G401.6 (cell line): ENCODE measurements at regions not wholly inside any gene's neighbourhood (a gene's known extent, or its start where the extent isn't known, plus 50 kb on each side); places are given as distances from the start of the nearest gene placed in this dataset.

Experiments used
- FAIRE-seq: peaks from 2 replicates; lab custom pipeline; 2012; peaks lifted over from hg19 to GRCh38; lab: Jason Lieb, UNC

DNA sequence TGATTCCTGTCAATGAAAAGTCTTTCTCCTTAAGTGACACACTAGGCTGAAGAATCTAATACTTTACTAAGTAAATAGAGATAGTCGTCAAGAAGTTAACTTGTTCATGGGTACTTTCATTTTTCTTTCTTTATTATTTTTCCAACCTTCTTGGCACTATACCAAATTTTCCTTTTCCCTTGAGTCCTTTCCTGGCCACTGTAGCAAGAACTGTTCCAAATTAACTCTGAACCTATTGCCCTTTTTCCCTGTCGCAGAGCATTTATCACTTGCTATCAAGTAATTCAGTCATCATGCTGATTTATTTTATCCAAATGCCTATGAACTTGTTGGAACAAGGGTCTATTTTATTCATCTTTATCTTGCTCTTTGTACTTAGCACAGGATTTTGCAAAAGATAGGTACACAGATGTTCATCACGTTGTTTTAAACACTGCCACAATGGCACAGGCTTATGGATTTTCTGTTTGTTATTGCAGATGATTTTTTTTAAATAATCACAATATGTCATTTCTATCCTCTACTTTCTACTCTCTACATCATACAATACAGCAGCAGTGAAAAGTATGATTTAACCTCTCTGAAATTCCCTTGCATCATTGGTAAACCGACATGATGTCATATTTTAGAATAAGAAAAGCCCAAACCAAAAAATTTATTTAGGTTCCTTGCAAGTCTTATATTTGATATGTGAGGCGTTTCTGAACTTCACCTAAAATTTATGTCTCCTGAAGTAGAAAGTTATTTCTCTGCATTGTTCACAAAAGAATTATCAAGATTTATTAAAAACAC lies 2352.3 kb downstream of the PCDH7 start:
- no peak for FAIRE-seq

GRCh38 chr4:33073811-33074210 lies 2353.6 kb downstream of the PCDH7 start:
- FAIRE-seq = no peak

DNA sequence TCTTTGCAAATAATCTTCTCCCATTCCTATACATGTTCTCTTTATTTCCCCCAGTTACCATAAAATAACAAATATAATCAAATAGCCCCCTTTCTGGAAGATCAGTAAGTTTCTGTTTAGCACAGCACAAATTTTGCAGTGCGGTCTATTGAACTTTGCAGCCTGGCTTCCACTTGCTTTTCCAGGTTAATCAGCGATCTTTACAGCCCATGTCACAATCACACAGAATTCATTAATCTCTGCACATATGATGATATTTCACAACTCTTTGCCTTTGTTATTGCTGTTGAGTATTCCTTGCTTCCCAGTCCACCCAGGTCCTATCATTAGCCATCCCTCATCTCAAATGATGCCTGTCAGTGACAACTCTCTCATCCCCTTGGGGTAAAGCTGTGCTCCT lies 2358.0 kb downstream of the PCDH7 start:
- FAIRE-seq = no peak

DNA sequence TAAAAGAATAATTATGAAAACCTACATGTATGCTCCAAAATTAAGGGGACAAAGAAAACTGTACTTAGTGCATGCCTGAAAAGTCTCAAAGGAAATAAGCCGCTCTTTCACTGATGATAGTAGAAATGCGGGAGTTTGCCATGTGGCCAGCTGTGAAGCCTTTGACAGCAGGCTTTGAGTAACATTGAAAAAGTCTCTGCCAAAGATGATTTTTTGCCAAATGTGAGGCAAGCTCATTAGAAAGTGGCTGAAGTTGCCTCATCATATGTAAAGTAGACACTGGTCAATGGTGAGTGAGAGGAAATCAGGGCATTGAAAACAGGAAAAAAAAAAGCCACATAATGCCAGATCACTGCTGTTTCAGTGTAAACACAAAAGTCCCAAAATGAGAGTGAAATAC lies 2360.1 kb downstream of the PCDH7 start:
- no peak for FAIRE-seq

- FAIRE-seq = no peak
Observed at GRCh38 chr4:33085709-33086108, 2365.5 kb downstream of the PCDH7 start.

DNA sequence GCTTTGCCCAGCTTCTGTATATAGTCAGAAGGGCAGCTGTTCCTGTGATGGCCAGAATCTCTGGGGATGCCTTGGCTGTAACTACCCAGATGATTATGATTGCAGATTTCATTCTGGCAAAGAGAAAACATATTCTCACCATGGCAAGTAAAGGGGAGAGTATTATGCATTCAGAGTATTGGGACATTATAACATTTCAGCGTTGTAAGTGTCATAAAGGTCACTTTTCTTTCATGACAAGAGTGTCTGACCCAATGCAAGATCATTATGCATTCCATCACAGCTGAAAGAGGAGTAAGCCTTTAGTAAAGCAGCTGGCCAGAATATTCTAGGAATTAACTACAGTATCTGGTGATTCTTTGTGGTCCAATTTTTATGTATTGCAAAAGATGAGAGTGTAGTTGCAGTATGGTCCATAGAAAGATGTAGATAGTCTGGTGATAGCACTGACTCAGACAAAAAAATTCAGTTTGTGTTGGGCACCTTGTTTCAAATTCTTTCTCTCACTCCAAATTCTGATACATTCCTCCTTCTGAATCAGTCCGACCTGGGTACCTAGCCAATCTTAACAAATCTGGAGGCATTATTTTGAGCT lies 2366.3 kb downstream of the PCDH7 start:
- FAIRE-seq = no peak

GRCh38 chr4:33088713-33089112 lies 2368.5 kb downstream of the PCDH7 start:
- FAIRE-seq = no peak

GRCh38 chr4:33090910-33091309 lies 2370.7 kb downstream of the PCDH7 start:
- no peak for FAIRE-seq

- FAIRE-seq = no peak
Observed at GRCh38 chr4:33091961-33092360, 2371.8 kb downstream of the PCDH7 start.

DNA sequence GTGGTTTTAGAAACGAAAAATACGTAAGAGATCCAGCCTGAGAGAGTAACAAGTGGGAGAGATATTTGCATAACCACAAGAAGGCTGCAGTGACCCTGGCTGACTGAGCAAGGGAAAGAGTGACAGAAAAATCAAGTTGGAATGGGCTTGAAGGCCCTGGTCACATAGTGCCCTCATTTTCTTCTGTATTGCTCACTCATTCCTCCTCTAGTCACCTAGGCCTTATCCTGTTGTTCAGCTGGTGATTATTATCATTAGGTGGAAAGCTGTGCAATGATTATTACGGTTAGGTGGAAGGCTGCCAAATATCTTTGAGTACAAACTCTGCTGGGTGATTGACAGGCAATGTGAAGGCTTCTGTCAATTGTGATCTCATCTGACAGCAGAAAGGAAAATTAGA lies 2384.1 kb downstream of the PCDH7 start:
- FAIRE-seq = no peak

- no peak for FAIRE-seq
Observed at GRCh38 chr4:33107814-33108213, 2387.6 kb downstream of the PCDH7 start.

- no peak for FAIRE-seq
Observed at GRCh38 chr4:33111117-33111516, 2390.9 kb downstream of the PCDH7 start.

DNA sequence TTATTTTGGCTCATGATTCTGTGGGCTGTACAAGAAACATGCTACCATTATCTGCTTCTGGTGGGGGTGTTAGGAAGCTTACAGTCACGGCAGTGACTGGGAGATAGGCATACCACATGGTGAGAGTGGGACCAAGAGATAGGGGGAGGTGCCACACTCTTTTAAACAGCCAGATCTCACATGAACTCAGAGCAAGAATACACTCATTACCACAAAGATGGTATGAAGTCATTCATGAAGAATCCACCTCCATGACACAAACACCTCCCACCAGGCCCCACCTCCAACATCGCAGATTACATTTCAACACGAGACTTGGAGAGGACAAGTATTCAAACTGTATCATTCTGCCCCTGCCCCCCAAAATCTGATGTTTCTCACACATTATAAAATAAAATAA lies 2396.7 kb downstream of the PCDH7 start:
- FAIRE-seq = no peak

DNA sequence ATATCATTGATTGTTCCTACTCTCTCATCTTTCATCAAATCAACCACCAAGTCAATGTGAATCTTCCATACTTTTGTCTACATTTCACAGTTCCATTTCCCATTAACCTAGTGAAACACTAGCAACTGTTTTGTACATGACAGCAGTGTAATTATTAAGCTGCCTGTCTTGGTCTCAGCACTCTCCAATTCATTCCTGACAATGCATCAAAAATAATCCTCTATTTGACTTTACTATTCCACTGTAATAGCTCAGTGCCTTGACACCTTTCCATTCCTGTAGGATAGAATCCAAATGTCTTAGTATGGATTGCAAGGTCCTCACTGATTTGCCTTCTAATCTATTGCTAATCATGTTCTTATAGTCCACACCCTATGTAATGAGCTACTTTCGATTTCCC lies 2405.8 kb downstream of the PCDH7 start:
- no peak for FAIRE-seq

- FAIRE-seq = peak; percentile 99
Observed at GRCh38 chr4:33130662-33131061, 2410.5 kb downstream of the PCDH7 start.

GRCh38 chr4:33133723-33134122 lies 2413.6 kb downstream of the PCDH7 start:
- FAIRE-seq = no peak

GRCh38 chr4:33134366-33134765 lies 2414.2 kb downstream of the PCDH7 start:
- FAIRE-seq = no peak

GRCh38 chr4:33149658-33150524 lies 2429.7 kb downstream of the PCDH7 start:
- no peak for FAIRE-seq

GRCh38 chr4:33150525-33150910 lies 2430.3 kb downstream of the PCDH7 start:
- FAIRE-seq = no peak

GRCh38 chr4:33160126-33160525 lies 2440.0 kb downstream of the PCDH7 start:
- no peak for FAIRE-seq

- FAIRE-seq = no peak
Observed at GRCh38 chr4:33161202-33161601, 2441.0 kb downstream of the PCDH7 start.

GRCh38 chr4:33162122-33162521 lies 2442.0 kb downstream of the PCDH7 start:
- no peak for FAIRE-seq

- no peak for FAIRE-seq
Observed at GRCh38 chr4:33171873-33172525, 2451.8 kb downstream of the PCDH7 start.
